ENCODE measurements at regions not wholly inside any gene's neighbourhood (a gene's known extent, or its start where the extent isn't known, plus 50 kb on each side); places are given as distances from the start of the nearest gene placed in this dataset.

- TF ChIP-seq CTCF (IDR thresholded peaks at IDR 0.05) (no peak), POLR2A (IDR thresholded peaks at IDR 0.05) (no peak), POLR2AphosphoS5 (IDR thresholded peaks at IDR 0.05) (no peak)
Measured at GRCh38 chr7:119374436-119374835, 898.5 kb upstream of the KCND2 start.

Data from breast epithelium (tissue), 3 donors.